Kidney (tissue), 13 donors: ENCODE measurements at regions not wholly inside any gene's neighbourhood (a gene's known extent, or its start where the extent isn't known, plus 50 kb on each side); places are given as distances from the start of the nearest gene placed in this dataset.
A peak's percentile ranks its signal among the peaks of the same experiment; 100 is the strongest.

Source experiments
- DNase-seq, 5 donors: peaks; one replicate each; pipeline ENCODE4 v3.0.0-alpha.2; 2013 to 2020
- FAIRE-seq: peaks from 2 replicates; lab custom pipeline; 2012; peaks lifted over from hg19 to GRCh38; lab: Jason Lieb, UNC
- H3K27ac ChIP-seq, 2 donors: one replicate each; pipeline ENCODE4 v1.7.0; 2013; ENCODE audit warnings: low read depth in 2 of 2, low read length in 2 of 2, inconsistent platforms in 1 of 2
- H3K27me3 ChIP-seq: one replicate; pipeline ENCODE4 v1.7.1; 2013; ENCODE audit warnings: low read length, inconsistent platforms; ENCODE audit not compliant: control insufficient read depth, insufficient read depth
- H3K36me3 ChIP-seq, 3 donors: one replicate each; pipeline versions ENCODE4 v1.7.0 to v1.7.1; 2013; ENCODE audit warnings: low read length in 3 of 3, control low read depth in 1 of 3, inconsistent platforms in 1 of 3; ENCODE audit not compliant: insufficient read depth in 3 of 3, control insufficient read depth in 2 of 3
- H3K4me1 ChIP-seq, 3 donors: one replicate each; pipeline versions ENCODE4 v1.7.0 to v1.7.1; 2013; ENCODE audit warnings: low read length in 3 of 3, inconsistent platforms in 1 of 3, low read depth in 1 of 3; ENCODE audit not compliant: control insufficient read depth in 2 of 3, insufficient read depth in 2 of 3
- H3K4me3 ChIP-seq, 3 donors: one replicate each; pipeline versions ENCODE4 v1.7.0 to v1.8.1; 2013; ENCODE audit warnings: low read length in 3 of 3, control low read depth in 1 of 3, inconsistent platforms in 1 of 3
- H3K9ac ChIP-seq, 3 donors: one replicate each; pipeline versions ENCODE4 v1.7.0 to v1.7.1; 2013; ENCODE audit warnings: low read length in 3 of 3, control low read depth in 1 of 3, inconsistent platforms in 1 of 3
- H3K9me3 ChIP-seq, 3 donors: one replicate each; pipeline versions ENCODE4 v1.7.0 to v1.7.1; 2013; ENCODE audit warnings: low read length in 3 of 3, control low read depth in 1 of 3, inconsistent platforms in 1 of 3; ENCODE audit not compliant: control insufficient read depth in 2 of 3, insufficient read depth in 1 of 3
- intact Hi-C: fragments of 100-400 bp; cut with DNase I; formaldehyde crosslinking; loops from one replicate; pipeline ENCODE4 v1.11.1; 2022
- TF ChIP-seq, protein P1 (sequence below): IDR thresholded peaks from 3 replicates; pipeline ENCODE4 v1.5.1; 2012; ENCODE audit warnings: mild to moderate bottlenecking, moderate library complexity, borderline replicate concordance; ENCODE audit not compliant: insufficient read depth; ENCODE audit errors: extremely low read depth
- donor health status: control.
- donor health status: control.
- donor health status: control.
- donor health status: control.
- donor health status: control.
- donor health status: DM: yes; HTN: yes; CAD: no.
- donor health status: Normal renal cell carcinoma (clear cell type).

DNA sequence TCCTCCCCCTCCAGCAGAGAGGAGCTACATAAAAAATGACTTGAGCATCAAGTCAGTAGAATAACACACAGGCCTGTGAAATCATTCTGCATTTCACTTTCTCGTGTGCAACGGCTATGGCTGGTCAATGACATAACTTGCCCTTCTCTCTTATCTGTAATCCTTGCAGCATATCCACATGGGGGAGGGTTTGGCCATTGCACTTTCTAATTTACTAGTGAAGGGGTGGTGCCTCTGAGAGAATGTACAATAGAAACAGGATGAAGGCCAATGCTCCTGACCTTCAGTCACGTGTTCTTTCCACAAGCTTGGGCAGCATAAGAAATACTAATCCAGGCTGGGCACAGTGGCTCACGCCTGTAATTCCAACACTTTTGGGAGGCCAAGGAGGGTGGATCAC lies 641.0 kb upstream of the ARGLU1 start:
- H3K9me3 ChIP-seq, result no peaks in the 10 kb centered on the region
- H3K4me1 ChIP-seq, result peaks cover 0 to 3% (median 2%) of the 10 kb centered on the region in 3 donors
- FAIRE-seq, result no peak
- H3K27me3 ChIP-seq, result no peaks in the 10 kb centered on the region
- TF ChIP-seq, protein P1, sequence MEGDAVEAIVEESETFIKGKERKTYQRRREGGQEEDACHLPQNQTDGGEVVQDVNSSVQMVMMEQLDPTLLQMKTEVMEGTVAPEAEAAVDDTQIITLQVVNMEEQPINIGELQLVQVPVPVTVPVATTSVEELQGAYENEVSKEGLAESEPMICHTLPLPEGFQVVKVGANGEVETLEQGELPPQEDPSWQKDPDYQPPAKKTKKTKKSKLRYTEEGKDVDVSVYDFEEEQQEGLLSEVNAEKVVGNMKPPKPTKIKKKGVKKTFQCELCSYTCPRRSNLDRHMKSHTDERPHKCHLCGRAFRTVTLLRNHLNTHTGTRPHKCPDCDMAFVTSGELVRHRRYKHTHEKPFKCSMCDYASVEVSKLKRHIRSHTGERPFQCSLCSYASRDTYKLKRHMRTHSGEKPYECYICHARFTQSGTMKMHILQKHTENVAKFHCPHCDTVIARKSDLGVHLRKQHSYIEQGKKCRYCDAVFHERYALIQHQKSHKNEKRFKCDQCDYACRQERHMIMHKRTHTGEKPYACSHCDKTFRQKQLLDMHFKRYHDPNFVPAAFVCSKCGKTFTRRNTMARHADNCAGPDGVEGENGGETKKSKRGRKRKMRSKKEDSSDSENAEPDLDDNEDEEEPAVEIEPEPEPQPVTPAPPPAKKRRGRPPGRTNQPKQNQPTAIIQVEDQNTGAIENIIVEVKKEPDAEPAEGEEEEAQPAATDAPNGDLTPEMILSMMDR, result no peak
- DNase-seq, result peak in 1 of 5 donors; percentile 22
- H3K36me3 ChIP-seq, result no peaks in the 10 kb centered on the region
- H3K4me3 ChIP-seq, result no peak overlapping the region
- H3K9ac ChIP-seq, result no peak overlapping the region
- intact Hi-C loops, result loop anchor here (10.0 kb wide), 1 partner anchor 946 kb away; no protein-coding TSS in a partner anchor
- no peak overlapping the region for H3K27ac ChIP-seq

DNA sequence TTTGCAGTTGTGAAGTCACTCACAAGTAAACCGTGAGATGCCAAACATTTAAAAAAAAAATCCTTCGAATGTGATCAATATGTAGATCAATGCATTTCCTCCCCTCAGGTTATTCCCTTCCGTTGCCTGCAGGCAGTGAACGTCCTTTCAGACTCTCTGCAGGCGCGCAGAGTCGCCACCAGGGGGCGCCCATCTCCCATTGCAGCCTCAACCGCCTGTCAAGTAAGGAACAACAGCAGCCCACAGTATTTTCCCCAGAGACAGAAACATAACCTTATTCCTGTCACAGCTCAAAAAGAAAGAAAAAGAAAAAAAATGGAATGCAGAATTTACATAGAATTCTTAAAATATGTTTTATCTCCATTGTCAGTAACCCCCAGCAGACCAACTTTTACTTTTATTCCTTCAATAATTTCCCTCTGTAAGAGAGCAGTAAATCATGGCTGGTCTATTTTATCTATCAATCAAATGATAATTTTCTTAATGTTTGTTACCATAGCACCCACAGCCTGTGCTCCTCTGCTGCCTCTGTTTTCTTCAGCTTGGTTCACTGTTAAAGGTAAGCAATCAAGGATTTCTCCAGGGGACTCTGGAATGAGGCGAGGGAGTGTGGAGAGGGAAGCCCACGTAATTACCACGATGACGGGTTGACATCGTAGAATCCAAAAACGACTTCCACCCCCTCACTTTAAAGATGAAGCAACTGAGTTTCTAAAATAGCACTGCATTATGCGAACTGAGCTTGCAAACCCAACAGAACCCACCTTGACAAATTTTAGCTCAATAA lies 637.6 kb upstream of the ARGLU1 start:
- Histone ChIP-seq H3K4me3 (no peak overlapping the region), H3K27ac (no peak overlapping the region), H3K9ac (no peak overlapping the region), H3K36me3 (no peaks in the 10 kb centered on the region), H3K4me1 (peaks cover 0 to 3% (median 2%) of the 10 kb centered on the region in 3 donors), H3K27me3 (no peaks in the 10 kb centered on the region), H3K9me3 (no peaks in the 10 kb centered on the region)
- intact Hi-C loops, result loop anchor here (10.0 kb wide), 1 partner anchor 949 kb away; no protein-coding TSS in a partner anchor
- peak; percentile 79 for FAIRE-seq
- TF ChIP-seq, protein P1, result peak; percentile 89
- peak; percentile 71 to 79 (median 76) for DNase-seq

DNA sequence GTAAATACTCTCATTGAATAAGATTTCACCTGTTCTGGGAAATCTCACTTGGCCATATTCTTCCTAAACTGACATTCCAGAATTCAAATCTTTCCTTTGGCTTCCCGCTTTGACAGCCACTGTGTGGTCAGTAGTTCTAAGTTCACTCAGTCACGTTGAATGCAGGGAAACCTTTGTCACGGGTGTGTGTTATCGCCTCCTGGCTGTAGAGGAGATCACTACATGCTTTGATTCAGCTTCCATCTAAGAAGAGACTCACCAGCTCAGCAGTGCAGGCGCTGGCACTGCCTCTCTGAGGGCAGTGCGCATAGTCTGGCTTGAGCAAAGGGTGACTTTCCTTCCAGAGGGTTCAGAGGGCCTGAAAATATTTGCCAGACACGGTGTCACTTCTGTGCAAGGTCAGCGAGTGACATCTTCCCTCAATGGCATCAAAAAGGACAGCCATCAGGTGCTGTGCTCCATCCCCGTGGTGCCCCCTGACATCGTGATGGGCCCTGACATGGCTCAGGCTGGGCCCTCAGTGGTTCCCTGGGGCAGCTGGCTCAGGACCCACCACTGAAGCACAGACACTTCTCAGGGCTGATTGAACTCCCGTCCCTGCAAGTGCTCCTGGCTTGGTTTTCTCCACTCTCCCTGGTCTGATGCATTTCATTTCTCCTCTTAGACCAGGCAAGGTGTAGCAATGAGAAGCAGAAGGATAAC lies 635.4 kb upstream of the ARGLU1 start:
- H3K9me3 ChIP-seq, result no peaks in the 10 kb centered on the region
- H3K4me1 ChIP-seq, result peaks cover 0 to 3% (median 0%) of the 10 kb centered on the region in 3 donors
- no peaks in the 10 kb centered on the region for H3K27me3 ChIP-seq
- TF ChIP-seq, protein P1, result peak; percentile 28
- DNase-seq (peak in 2 of 5 donors; percentile 26 to 42), FAIRE-seq (no peak)
- no peaks in the 10 kb centered on the region for H3K36me3 ChIP-seq
- intact Hi-C loops, result loop anchor here (5.0 to 10.0 kb wide), 2 partner anchors 449 to 952 kb away; no protein-coding TSS in a partner anchor
- no peak overlapping the region for H3K9ac ChIP-seq
- H3K4me3 ChIP-seq, result no peak overlapping the region
- H3K27ac ChIP-seq, result no peak overlapping the region
